ENCODE measurements at regions not wholly inside any gene's neighbourhood (a gene's known extent, or its start where the extent isn't known, plus 50 kb on each side); places are given as distances from the start of the nearest gene placed in this dataset.

- Histone ChIP-seq H3K23me2 (ENCODE audit: insufficient read length, low read depth, low read length, poor library complexity, severe bottlenecking) (no peaks in the 10 kb centered on the region), H3K4me2 (ENCODE audit: insufficient read depth, insufficient read length, low read length) (no peak overlapping the region), H3K14ac (ENCODE audit: insufficient read depth, low read length) (no peak overlapping the region), H3K9me3 (ENCODE audit: control insufficient read depth, low read depth, low read length) (no peaks in the 10 kb centered on the region), H3K4me1 (ENCODE audit: insufficient read depth, low read length) (no peaks in the 10 kb centered on the region), H4K5ac (ENCODE audit: insufficient read length, low read depth, low read length) (no peak overlapping the region), H2BK120ac (ENCODE audit: low read depth, low read length, poor library complexity, severe bottlenecking) (no peak overlapping the region), H2AK5ac (ENCODE audit: insufficient read length, low read length) (no peak overlapping the region), H3K9ac (ENCODE audit: extremely low read depth, insufficient read length, low read length) (no peak overlapping the region), H3K4ac (ENCODE audit: low read depth, low read length) (no peak overlapping the region), H3K79me2 (ENCODE audit: insufficient read depth, low read length) (no peaks in the 10 kb centered on the region), H4K20me1 (ENCODE audit: control insufficient read depth, insufficient read depth, insufficient read length) (no peaks in the 10 kb centered on the region), H3K23ac (ENCODE audit: insufficient read length, low read depth, low read length) (no peak overlapping the region), H3K27me3 (ENCODE audit: insufficient read depth, low read length) (no peaks in the 10 kb centered on the region), H4K91ac (ENCODE audit: insufficient read length, low read depth, low read length) (no peak overlapping the region), H2BK12ac (ENCODE audit: insufficient read length, low read depth, low read length) (no peak overlapping the region), H4K8ac (replicated peaks; ENCODE audit: insufficient read length, low read depth, low read length) (no peak overlapping the region), H3K18ac (ENCODE audit: insufficient read length, low read depth, low read length) (no peak overlapping the region), H2BK5ac (ENCODE audit: insufficient read length, low read length) (no peak overlapping the region), H3K56ac (ENCODE audit: insufficient read length, low read depth, low read length) (no peak overlapping the region), H3K79me1 (ENCODE audit: insufficient read depth, low read depth, low read length, poor library complexity, severe bottlenecking) (no peaks in the 10 kb centered on the region), H3K27ac (ENCODE audit: insufficient read length, low read depth, low read length) (no peak overlapping the region), H2BK15ac (ENCODE audit: low read depth, low read length) (no peak overlapping the region), H2AFZ (ENCODE audit: low read length) (no peak overlapping the region), H2BK20ac (ENCODE audit: low read depth, low read length, poor library complexity, severe bottlenecking) (no peak overlapping the region), H3T11ph (ENCODE audit: low read length) (no peak overlapping the region)
- Mint-ChIP-seq H3K9me3 (no peaks in the 10 kb centered on the region), H3K4me3 (no peak overlapping the region), H3K27me3 (ENCODE audit: low read depth) (no peaks in the 10 kb centered on the region), H3K36me3 (ENCODE audit: insufficient read depth in 1 of 3, low read depth in 3 of 3) (no peaks in the 10 kb centered on the region), H3K4me1 (peaks cover 2 to 3% of the 10 kb centered on the region in 2 experiments; a peak in 1 of 4 replicates), H3K27ac (no peak overlapping the region)
- TF ChIP-seq CTCF (conservative IDR thresholded peaks at IDR 0.05), result no peak
- 100% methylated on average over 1 of the region's 2 CpGs for WGBS (ENCODE audit: extremely low coverage, insufficient read length, low lambda C conversion rate)
- no peak for DNase-seq
Measured at GRCh38 chr4:20580907-20581306, 119.4 kb upstream of the PACRGL start.
